Type B pancreatic cell (in vitro differentiated cells): ENCODE measurements at regions not wholly inside any gene's neighbourhood (a gene's known extent, or its start where the extent isn't known, plus 50 kb on each side); places are given as distances from the start of the nearest gene placed in this dataset.
"Not testable (repeated sequence)": the region's sequence is repeated elsewhere in the genome, so short reads cannot be mapped to it uniquely, and the experiment has no call there.

Experiments used
- DNase-seq: peaks from one replicate; pipeline ENCODE4 v3.0.0; 2021; ENCODE audit warnings: mixed read lengths; ENCODE audit not compliant: unreplicated experiment; ENCODE audit errors: extremely low spot score
- H3K27ac Mint-ChIP-seq: 2 replicates; pipeline ENCODE4 v1.8.0; 2021; ENCODE audit warnings: mild to moderate bottlenecking, mixed read lengths
- H3K27me3 Mint-ChIP-seq: 2 replicates; pipeline ENCODE4 v1.8.0; 2021; ENCODE audit warnings: mixed read lengths
- H3K36me3 Mint-ChIP-seq: 2 replicates; pipeline ENCODE4 v1.8.0; 2021; ENCODE audit warnings: mixed read lengths
- H3K4me1 Mint-ChIP-seq: one replicate; pipeline ENCODE4 v1.8.0; 2021; ENCODE audit warnings: mixed read lengths; ENCODE audit not compliant: unreplicated experiment
- H3K4me3 Mint-ChIP-seq: 2 replicates; pipeline ENCODE4 v1.8.0; 2021; ENCODE audit warnings: mild to moderate bottlenecking, mixed read lengths
- H3K9me3 Mint-ChIP-seq: 2 replicates; pipeline ENCODE4 v1.8.0; 2021; ENCODE audit warnings: mixed read lengths
- TF ChIP-seq, protein P1 (sequence below): fragments of 200-600 bp; sonication (generic); conservative IDR thresholded peaks from 2 replicates; pipeline ENCODE4 v1.5.0; 2021; ENCODE audit warnings: antibody characterized with exemption, mild to moderate bottlenecking

DNA sequence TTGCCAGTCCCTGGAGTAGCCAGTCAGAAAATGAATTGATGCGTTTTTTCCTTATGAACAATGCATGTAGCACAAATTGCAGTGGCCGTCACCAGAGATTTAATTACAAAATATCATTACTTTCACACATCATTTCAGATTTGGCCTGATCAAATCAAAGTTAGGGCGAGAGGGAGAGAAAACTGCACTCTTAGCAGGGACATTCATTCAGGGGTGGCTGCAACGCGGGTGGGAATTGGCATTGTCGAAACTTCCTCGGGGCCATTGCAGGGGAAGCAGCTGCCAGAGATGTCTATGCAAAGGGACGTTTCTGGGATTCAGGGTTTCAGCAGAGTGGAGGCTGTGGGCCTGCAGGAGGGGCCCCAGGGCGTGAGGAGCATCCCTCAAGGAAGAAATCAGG is 76.5 kb upstream of the TOP1 start:
- DNase-seq, result no peak
- Mint-ChIP-seq H3K27me3 (peaks cover 24% of the 10 kb centered on the region), H3K4me3 (no peak overlapping the region), H3K9me3 (no peaks in the 10 kb centered on the region), H3K4me1 (peaks cover 6% of the 10 kb centered on the region), H3K36me3 (no peaks in the 10 kb centered on the region), H3K27ac (no peak overlapping the region)
- TF ChIP-seq, protein P1, sequence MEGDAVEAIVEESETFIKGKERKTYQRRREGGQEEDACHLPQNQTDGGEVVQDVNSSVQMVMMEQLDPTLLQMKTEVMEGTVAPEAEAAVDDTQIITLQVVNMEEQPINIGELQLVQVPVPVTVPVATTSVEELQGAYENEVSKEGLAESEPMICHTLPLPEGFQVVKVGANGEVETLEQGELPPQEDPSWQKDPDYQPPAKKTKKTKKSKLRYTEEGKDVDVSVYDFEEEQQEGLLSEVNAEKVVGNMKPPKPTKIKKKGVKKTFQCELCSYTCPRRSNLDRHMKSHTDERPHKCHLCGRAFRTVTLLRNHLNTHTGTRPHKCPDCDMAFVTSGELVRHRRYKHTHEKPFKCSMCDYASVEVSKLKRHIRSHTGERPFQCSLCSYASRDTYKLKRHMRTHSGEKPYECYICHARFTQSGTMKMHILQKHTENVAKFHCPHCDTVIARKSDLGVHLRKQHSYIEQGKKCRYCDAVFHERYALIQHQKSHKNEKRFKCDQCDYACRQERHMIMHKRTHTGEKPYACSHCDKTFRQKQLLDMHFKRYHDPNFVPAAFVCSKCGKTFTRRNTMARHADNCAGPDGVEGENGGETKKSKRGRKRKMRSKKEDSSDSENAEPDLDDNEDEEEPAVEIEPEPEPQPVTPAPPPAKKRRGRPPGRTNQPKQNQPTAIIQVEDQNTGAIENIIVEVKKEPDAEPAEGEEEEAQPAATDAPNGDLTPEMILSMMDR, result no peak

DNA sequence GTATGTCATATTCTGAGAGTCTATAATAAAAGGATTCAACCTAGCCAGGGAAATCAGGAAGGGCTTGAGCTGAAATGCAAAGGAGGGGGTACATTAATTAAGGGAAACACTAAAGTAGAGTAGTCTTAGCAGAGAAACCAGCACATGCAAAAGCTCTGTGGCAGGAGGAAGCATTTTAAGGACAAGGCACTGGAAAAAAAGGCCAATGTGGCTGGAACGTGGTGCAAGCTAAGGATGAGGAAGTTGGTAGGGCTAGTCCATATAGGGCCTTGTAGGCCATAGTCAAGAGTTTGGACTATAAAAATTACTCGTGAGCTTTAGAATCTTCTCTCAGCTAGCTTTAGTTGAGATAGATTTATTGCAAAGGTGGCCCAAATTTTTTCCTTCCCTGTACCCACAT is 75.2 kb upstream of the TOP1 start:
- H3K27ac Mint-ChIP-seq, result no peak overlapping the region
- no peaks in the 10 kb centered on the region for H3K36me3 Mint-ChIP-seq
- TF ChIP-seq, protein P1, result no peak
- H3K27me3 Mint-ChIP-seq, result peaks cover 24% of the 10 kb centered on the region
- H3K9me3 Mint-ChIP-seq, result no peaks in the 10 kb centered on the region
- DNase-seq, result no peak
- H3K4me3 Mint-ChIP-seq, result no peak overlapping the region
- peaks cover 6% of the 10 kb centered on the region for H3K4me1 Mint-ChIP-seq

DNA sequence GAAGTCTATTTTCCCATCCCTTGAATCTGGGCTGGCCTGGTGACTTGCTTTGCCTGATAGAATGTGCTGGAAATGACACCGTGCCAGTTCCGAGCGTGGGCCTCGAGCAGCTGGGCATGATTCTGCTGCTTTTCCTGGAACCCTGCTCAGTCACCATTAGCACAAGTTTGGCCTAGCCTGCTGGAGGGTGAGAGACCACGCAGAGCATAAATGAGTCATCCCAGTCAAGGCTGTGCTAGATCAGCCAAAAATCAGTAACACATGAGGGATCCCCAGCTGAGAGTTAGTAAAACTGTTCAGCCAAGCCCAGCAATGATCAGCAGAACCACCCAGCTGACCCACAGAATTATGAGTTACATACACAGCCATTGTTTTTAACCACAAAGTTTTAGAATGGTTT is 74.8 kb upstream of the TOP1 start:
- no peak overlapping the region for H3K4me3 Mint-ChIP-seq
- no peak overlapping the region for H3K27ac Mint-ChIP-seq
- no peaks in the 10 kb centered on the region for H3K9me3 Mint-ChIP-seq
- peaks cover 26% of the 10 kb centered on the region for H3K27me3 Mint-ChIP-seq
- peak; percentile 39 for DNase-seq
- TF ChIP-seq, protein P1, result no peak
- peaks cover 6% of the 10 kb centered on the region for H3K4me1 Mint-ChIP-seq
- H3K36me3 Mint-ChIP-seq, result no peaks in the 10 kb centered on the region

DNA sequence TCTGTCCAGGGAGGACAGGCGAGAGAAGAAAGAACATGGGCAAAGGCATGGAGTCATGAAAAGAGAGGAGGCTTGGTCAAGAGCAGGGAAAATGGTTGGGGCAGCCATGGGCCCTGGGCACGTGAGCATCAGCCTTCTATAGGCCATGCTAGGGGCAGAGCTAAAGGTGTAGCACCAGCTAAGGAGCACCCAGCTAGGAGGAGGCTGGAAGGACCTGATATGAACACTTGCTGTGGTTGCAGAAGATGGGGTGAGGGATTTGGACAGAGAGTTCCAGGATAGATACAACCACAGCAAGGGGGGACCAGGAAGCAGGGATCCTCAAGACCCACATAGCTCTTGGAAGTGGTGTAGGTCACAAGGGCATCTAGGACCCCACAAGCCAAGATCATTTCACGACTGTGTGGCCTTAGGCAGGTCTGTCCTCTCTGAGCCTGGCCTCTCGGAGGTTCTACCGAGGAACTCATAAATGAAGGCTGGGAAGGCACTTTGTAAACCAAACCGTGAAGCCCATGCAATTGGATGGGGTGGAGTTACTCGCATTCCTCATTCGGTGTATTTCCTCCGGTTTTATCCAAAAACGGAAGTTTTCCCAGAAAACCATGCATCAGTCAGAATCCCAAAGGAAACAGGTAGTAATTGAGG is 74.0 kb upstream of the TOP1 start:
- peaks cover 6% of the 10 kb centered on the region for H3K4me1 Mint-ChIP-seq
- peak; percentile 27 for DNase-seq
- H3K9me3 Mint-ChIP-seq, result no peaks in the 10 kb centered on the region
- TF ChIP-seq, protein P1, result no peak
- no peak overlapping the region for H3K27ac Mint-ChIP-seq
- peaks cover 26% of the 10 kb centered on the region for H3K27me3 Mint-ChIP-seq
- H3K36me3 Mint-ChIP-seq, result no peaks in the 10 kb centered on the region
- H3K4me3 Mint-ChIP-seq, result no peak overlapping the region

DNA sequence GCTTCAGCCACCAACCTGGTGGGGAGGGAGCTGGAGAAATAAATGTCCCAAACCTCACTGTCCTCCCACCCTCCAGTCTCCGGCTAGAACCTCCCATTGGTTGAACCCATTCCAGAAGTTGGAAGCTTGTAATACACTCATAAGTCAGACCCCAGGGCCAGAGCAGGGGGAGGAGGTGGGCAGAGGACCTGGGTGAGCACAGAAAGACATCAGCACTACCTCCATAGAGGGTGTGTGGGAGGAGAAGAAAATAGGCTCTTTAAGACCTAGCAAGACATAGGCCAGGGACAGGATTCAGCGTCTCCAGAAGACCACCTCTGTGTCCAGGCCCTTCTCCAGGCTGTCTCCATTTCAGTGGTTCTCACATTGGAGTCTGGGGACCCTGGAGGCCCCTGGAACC is 73.3 kb upstream of the TOP1 start:
- Mint-ChIP-seq H3K4me1 (peaks cover 6% of the 10 kb centered on the region), H3K9me3 (no peaks in the 10 kb centered on the region), H3K4me3 (no peak overlapping the region), H3K27ac (no peak overlapping the region), H3K36me3 (no peaks in the 10 kb centered on the region), H3K27me3 (peaks cover 26% of the 10 kb centered on the region)
- TF ChIP-seq, protein P1, result no peak
- DNase-seq, result peak; percentile 34

DNA sequence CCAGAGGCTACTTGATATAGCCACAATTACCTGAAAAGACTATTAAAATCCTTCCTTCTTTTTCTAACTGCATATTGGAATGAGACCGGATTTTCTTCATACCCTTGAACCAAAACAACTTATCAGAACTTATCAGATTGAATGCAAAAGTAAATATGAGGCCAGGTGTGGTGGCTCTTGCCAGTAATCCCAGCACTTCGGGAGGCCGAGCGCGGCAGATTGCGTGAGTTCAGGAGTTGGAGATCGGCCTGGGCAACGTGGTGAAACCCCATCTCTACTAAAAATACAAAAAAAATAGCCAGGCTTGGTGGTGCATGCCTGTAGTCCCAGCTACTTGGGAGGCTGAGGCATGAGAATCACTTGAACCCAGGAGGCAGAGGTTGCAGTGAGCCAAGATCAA is 72.8 kb upstream of the TOP1 start:
- not testable (repeated sequence) for H3K4me1 Mint-ChIP-seq, H3K36me3 Mint-ChIP-seq, H3K9me3 Mint-ChIP-seq, H3K4me3 Mint-ChIP-seq, H3K27ac Mint-ChIP-seq
- peaks cover 24% of the 10 kb centered on the region for H3K27me3 Mint-ChIP-seq
- DNase-seq, result peak; percentile 43
